Mesendoderm (in vitro differentiated cells): ENCODE measurements at regions not wholly inside any gene's neighbourhood (a gene's known extent, or its start where the extent isn't known, plus 50 kb on each side); places are given as distances from the start of the nearest gene placed in this dataset.

Experiments used
- DNase-seq: peaks from one replicate; pipeline ENCODE4 v3.0.0; 2013
- H2AK5ac ChIP-seq: 2 replicates; pipeline ENCODE4 v1.6.1; 2013; ENCODE audit warnings: low read length, inconsistent platforms
- H2BK120ac ChIP-seq: 2 replicates; pipeline ENCODE4 v1.6.1; 2013; ENCODE audit warnings: low read depth, mild to moderate bottlenecking, low read length, moderate library complexity, mixed read lengths
- H2BK15ac ChIP-seq: replicated peaks from 2 replicates; pipeline ENCODE4 v1.6.1; 2013; ENCODE audit warnings: low read depth, mild to moderate bottlenecking, moderate library complexity
- H2BK5ac ChIP-seq: 2 replicates; pipeline ENCODE4 v1.6.1; 2013; ENCODE audit warnings: low read length, inconsistent platforms
- H3K18ac ChIP-seq: 2 replicates; pipeline ENCODE4 v1.6.1; 2013; ENCODE audit warnings: mild to moderate bottlenecking, low read length, mixed read lengths
- H3K23ac ChIP-seq: one replicate; pipeline ENCODE4 v1.6.1; 2013; ENCODE audit warnings: low read length
- H3K27ac ChIP-seq: 2 replicates; pipeline ENCODE4 v1.5.1; 2013; ENCODE audit warnings: low read depth, mild to moderate bottlenecking, inconsistent platforms, low read length, moderate library complexity
- H3K27me3 ChIP-seq: 2 replicates; pipeline ENCODE4 v1.6.1; 2013; ENCODE audit warnings: low read length, control low read depth, mild to moderate bottlenecking, inconsistent platforms; ENCODE audit not compliant: insufficient read depth, poor library complexity
- H3K36me3 ChIP-seq: 2 replicates; pipeline ENCODE4 v1.6.1; 2013; ENCODE audit warnings: low read length, inconsistent platforms; ENCODE audit not compliant: control insufficient read depth, insufficient read depth
- H3K4ac ChIP-seq: one replicate; pipeline ENCODE4 v1.6.1; 2013; ENCODE audit warnings: low read depth, mild to moderate bottlenecking, low read length, moderate library complexity
- H3K4me1 ChIP-seq: 2 replicates; pipeline ENCODE4 v1.6.1; 2013; ENCODE audit warnings: low read depth, low read length, inconsistent platforms; ENCODE audit not compliant: control insufficient read depth
- H3K4me2 ChIP-seq: 2 replicates; pipeline ENCODE4 v1.6.1; 2013; ENCODE audit warnings: low read length
- H3K4me3 ChIP-seq: 2 replicates; pipeline ENCODE4 v1.5.1; 2013; ENCODE audit warnings: mild to moderate bottlenecking, low read length
- H3K56ac ChIP-seq: one replicate; pipeline ENCODE4 v1.6.1; 2013; ENCODE audit warnings: low read length
- H3K79me1 ChIP-seq: 2 replicates; pipeline ENCODE4 v1.6.1; 2013; ENCODE audit warnings: low read length, inconsistent platforms
- H3K79me2 ChIP-seq: 2 replicates; pipeline ENCODE4 v1.6.1; 2013; ENCODE audit warnings: mild to moderate bottlenecking, low read length; ENCODE audit not compliant: control insufficient read depth, insufficient read depth
- H3K9ac ChIP-seq: 2 replicates; pipeline ENCODE4 v1.6.1; 2013; ENCODE audit warnings: low read length, inconsistent platforms
- H4K5ac ChIP-seq: one replicate; pipeline ENCODE4 v1.6.1; 2013; ENCODE audit warnings: low read length
- H4K8ac ChIP-seq: one replicate; pipeline ENCODE4 v1.6.1; 2013; ENCODE audit warnings: low read depth, mild to moderate bottlenecking, control low read depth, low read length, moderate library complexity
- WGBS: extraction: QIAGEN DNeasy Blood & Tissue Kit; methylation state at CpG from one replicate; pipeline ENCODE4 v1.1.7; 2013; ENCODE audit warnings: low lambda C conversion rate, missing lambda C conversion rate; ENCODE audit not compliant: insufficient coverage; ENCODE audit errors: extremely low coverage; 5-methylcytosine and 5-hydroxymethylcytosine counted together

DNA sequence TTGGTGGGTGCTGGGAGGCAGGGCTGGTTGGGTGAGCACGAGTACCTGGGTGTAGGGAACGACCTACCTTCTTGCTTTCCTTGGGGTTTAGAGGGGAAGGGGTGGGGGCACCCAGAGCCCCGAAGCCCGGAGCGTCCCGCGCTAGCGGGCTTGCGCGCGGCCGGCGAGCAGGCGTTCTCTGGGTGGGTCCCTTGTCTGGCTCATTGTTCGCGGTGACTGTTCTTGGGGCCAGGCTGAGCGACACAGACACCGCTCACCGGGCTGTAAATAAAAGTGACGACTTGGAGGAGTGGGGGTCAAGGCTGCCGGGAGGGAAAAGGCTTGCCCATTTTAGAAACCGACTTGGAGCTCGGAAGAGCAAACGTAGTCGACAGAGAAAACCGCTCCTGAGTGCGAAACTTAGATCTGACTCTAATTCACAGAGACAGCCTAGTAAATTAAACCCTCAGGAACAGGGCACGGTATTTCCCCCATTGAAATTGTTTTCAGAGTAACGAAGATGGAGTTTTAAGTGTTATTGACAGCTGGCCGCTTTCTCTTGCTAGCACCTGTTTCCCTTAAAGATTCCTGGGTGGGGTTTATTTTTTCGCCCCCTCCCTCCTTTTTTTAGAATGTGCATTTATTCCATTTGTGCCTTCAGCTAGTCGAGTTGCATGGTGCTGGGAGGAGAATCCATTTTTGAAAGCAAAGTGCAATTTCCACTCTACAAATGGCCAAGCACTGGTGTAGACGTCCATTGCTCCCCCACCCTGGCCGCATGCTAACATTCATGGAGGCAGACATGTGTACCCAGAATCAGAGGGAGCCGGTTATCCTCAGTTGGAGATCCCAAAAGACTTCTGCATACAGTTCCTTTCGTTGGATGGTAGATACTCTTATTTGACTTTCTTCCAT is 532.1 kb upstream of the SEMA6D start:
- Histone ChIP-seq H3K79me1 (no peaks in the 10 kb centered on the region), H3K4ac (no peak overlapping the region), H3K79me2 (no peaks in the 10 kb centered on the region), H2BK15ac (no peak overlapping the region), H3K4me2 (peak overlapping the region; percentile 85), H3K36me3 (no peaks in the 10 kb centered on the region), H3K27me3 (peaks cover 13% of the 10 kb centered on the region), H3K27ac (no peak overlapping the region), H4K5ac (no peak overlapping the region), H2BK5ac (no peak overlapping the region), H3K9ac (peak overlapping the region; percentile 61), H3K23ac (no peak overlapping the region), H3K4me3 (peak overlapping the region; percentile 47), H2AK5ac (no peak overlapping the region), H2BK120ac (peak overlapping the region; percentile 76), H4K8ac (no peak overlapping the region), H3K18ac (no peak overlapping the region), H3K4me1 (no peaks in the 10 kb centered on the region), H3K56ac (peak overlapping the region; percentile 83)
- WGBS: no CpG with 5 or more reads among the region's 36 CpGs
- DNase-seq: peak; percentile 46

DNA sequence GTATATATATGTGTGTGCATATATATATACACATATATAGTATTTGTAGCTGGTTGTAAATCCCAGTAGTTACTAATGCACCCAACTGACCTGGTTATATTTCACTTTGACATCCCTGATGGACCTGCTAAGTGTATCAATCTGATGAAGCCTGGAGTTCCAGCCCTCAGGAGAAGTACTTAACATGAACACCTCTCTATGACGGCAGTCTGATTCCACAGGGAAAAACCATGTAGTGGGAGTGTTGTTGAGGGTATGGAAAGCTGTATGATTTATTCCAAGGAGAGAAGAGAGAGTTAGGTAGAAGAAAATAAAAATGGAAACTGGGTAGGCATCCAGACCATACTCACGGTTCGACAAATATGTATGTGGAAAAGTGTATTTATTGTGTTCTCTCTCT is 531.2 kb upstream of the SEMA6D start:
- Histone ChIP-seq H3K9ac (no peak overlapping the region), H3K27me3 (peaks cover 13% of the 10 kb centered on the region), H3K4me3 (no peak overlapping the region)

DNA sequence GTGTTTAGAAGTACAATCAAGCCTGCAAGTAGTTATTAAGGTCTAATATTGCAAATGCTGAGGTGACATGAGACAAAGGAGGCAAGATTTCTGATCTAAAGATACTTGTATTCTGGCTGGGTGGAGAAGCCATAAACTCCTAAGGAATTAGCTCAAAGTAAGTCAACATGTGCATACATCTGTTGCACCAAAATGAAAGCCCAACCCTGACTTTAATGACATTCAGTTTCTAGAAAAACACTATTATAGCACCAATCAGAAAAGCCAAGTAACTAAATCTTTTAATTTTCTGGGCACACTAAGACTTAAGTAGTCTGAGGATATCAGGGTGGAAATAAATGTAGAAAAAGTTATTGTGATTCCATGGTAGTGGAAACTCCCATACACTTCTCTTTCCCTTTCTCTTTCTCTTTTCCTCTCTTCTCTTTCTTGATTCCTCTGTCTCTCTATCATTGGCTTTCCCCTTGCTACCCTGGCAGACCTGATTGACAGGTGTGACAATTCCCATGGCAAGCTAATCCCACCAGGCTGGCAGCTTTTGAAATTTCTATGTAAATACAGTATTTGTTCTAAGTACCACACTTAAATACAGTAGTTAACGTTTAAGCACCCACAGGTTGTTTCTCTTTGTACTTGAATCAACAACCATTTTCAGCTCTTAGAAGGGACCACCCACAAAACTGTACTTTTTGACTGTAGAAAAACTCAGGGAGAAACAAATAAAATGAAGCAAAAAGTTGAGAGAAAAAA is 528.4 kb upstream of the SEMA6D start:
- Histone ChIP-seq H3K27ac (no peak overlapping the region), H3K27me3 (peaks cover 9% of the 10 kb centered on the region)
- WGBS: no CpG with 5 or more reads among the region's 1 CpG

More for the DNA sequence above, 531.2 kb upstream of the SEMA6D start:
- Histone ChIP-seq H2BK15ac (no peak overlapping the region), H3K4ac (no peak overlapping the region), H2BK120ac (no peak overlapping the region), H3K79me1 (no peaks in the 10 kb centered on the region), H4K8ac (no peak overlapping the region), H3K23ac (no peak overlapping the region), H3K4me2 (no peak overlapping the region), H3K56ac (no peak overlapping the region), H3K4me1 (no peaks in the 10 kb centered on the region), H3K27ac (no peak overlapping the region), H3K36me3 (no peaks in the 10 kb centered on the region), H2BK5ac (no peak overlapping the region), H4K5ac (no peak overlapping the region), H3K18ac (no peak overlapping the region), H2AK5ac (no peak overlapping the region), H3K79me2 (no peaks in the 10 kb centered on the region)
- DNase-seq: no peak
- no CpG with 5 or more reads among the region's 3 CpGs for WGBS

DNA sequence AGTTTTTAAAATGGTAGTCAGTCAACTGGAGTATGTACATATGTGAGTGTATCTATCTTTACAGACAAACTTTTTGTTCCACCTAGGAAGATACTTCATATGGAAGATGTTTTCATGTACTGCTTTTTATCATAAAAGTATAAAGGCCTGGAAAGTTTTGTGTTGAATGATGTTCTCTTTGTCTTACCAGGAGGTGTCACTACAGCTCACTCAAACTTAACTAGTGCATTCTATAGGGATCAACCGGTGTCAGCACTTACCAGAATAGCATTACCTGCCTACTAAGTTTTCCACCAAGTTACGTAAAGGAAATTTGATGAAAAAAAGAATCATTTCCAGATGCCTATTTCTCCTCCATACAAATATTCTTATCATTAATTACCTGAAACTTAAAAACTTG is 522.6 kb upstream of the SEMA6D start:
- no peaks in the 10 kb centered on the region for H3K79me2 ChIP-seq
- no peak overlapping the region for H3K27ac ChIP-seq
- H3K4me3 ChIP-seq: no peak overlapping the region
- no peak overlapping the region for H2BK15ac ChIP-seq
- H4K5ac ChIP-seq: no peak overlapping the region
- H3K56ac ChIP-seq: no peak overlapping the region
- no peak overlapping the region for H2BK120ac ChIP-seq
- H3K23ac ChIP-seq: no peak overlapping the region
- H2AK5ac ChIP-seq: no peak overlapping the region
- H2BK5ac ChIP-seq: no peak overlapping the region
- no peak overlapping the region for H3K9ac ChIP-seq
- H4K8ac ChIP-seq: no peak overlapping the region
- no peak overlapping the region for H3K4me2 ChIP-seq
- no CpG with 5 or more reads among the region's 2 CpGs for WGBS
- H3K36me3 ChIP-seq: no peaks in the 10 kb centered on the region
- no peak overlapping the region for H3K18ac ChIP-seq
- peak; percentile 59 for DNase-seq
- no peaks in the 10 kb centered on the region for H3K79me1 ChIP-seq
- no peaks in the 10 kb centered on the region for H3K27me3 ChIP-seq
- no peak overlapping the region for H3K4ac ChIP-seq
- no peaks in the 10 kb centered on the region for H3K4me1 ChIP-seq

More for the DNA sequence above, 528.4 kb upstream of the SEMA6D start:
- DNase-seq: no peak
- no peak overlapping the region for H3K56ac ChIP-seq
- H2BK15ac ChIP-seq: no peak overlapping the region
- H3K18ac ChIP-seq: no peak overlapping the region
- H3K4me2 ChIP-seq: no peak overlapping the region
- H3K4me1 ChIP-seq: no peaks in the 10 kb centered on the region
- no peak overlapping the region for H2BK5ac ChIP-seq
- no peak overlapping the region for H4K5ac ChIP-seq
- H3K36me3 ChIP-seq: no peaks in the 10 kb centered on the region
- H3K4ac ChIP-seq: no peak overlapping the region
- no peaks in the 10 kb centered on the region for H3K79me1 ChIP-seq
- H4K8ac ChIP-seq: no peak overlapping the region
- H2AK5ac ChIP-seq: no peak overlapping the region
- H2BK120ac ChIP-seq: no peak overlapping the region
- no peak overlapping the region for H3K9ac ChIP-seq
- H3K79me2 ChIP-seq: no peaks in the 10 kb centered on the region
- no peak overlapping the region for H3K23ac ChIP-seq
- no peak overlapping the region for H3K4me3 ChIP-seq

DNA sequence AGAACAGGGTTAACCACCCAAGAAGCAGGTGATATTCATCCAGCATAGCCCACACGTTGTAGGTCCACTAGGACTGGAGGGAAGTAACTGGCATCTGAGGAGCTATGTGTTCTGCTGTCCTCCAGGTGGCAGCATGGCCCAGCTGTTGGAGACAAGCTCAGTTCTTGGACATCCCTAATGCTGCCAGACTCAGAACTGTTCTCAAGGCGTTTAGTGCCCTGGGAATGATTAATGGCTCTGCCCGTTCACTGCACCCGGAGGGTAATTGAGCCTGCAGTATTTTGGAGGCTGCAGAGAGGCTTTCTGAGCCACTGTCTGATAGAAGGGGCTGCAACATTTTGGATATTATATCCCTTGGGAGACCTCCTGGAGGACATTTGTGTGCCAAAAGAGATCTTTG is 521.3 kb upstream of the SEMA6D start:
- peak; percentile 94 for DNase-seq
- no peak overlapping the region for H2BK5ac ChIP-seq
- no peak overlapping the region for H4K8ac ChIP-seq
- peaks cover 2% of the 10 kb centered on the region for H3K4me1 ChIP-seq
- WGBS: no CpG with 5 or more reads among the region's 4 CpGs
- no peak overlapping the region for H3K23ac ChIP-seq
- H3K27me3 ChIP-seq: no peaks in the 10 kb centered on the region
- H3K4me3 ChIP-seq: no peak overlapping the region
- H3K18ac ChIP-seq: no peak overlapping the region
- no peak overlapping the region for H3K9ac ChIP-seq
- no peaks in the 10 kb centered on the region for H3K79me2 ChIP-seq
- H3K56ac ChIP-seq: no peak overlapping the region
- no peak overlapping the region for H2AK5ac ChIP-seq
- no peaks in the 10 kb centered on the region for H3K79me1 ChIP-seq
- H3K4me2 ChIP-seq: no peak overlapping the region
- H2BK120ac ChIP-seq: no peak overlapping the region
- no peak overlapping the region for H3K27ac ChIP-seq
- no peak overlapping the region for H4K5ac ChIP-seq
- no peak overlapping the region for H3K4ac ChIP-seq
- H2BK15ac ChIP-seq: no peak overlapping the region
- H3K36me3 ChIP-seq: no peaks in the 10 kb centered on the region
